ENCODE measurements at regions not wholly inside any gene's neighbourhood (a gene's known extent, or its start where the extent isn't known, plus 50 kb on each side); places are given as distances from the start of the nearest gene placed in this dataset.

GRCh38 chr17:53724726-53725125 is 98.0 kb upstream of the KIF2B start:
- Histone ChIP-seq H3K4me2 (no peak overlapping the region), H3K27ac (no peak overlapping the region), H3K4me3 (no peak overlapping the region), H3K27me3 (ENCODE audit: insufficient read depth, low read depth) (no peaks in the 10 kb centered on the region; the same call in 1 of the 2 replicates), H3K9me2 (ENCODE audit: insufficient read depth) (no peaks in the 10 kb centered on the region), H3K9me3 (ENCODE audit: insufficient read depth, low read depth) (0 out of 2 replicates have a peak, but pooled peaks cover 6% of the 10 kb centered on the region), H3K4me1 (replicated peaks; ENCODE audit: insufficient read depth) (no peaks in the 10 kb centered on the region), H2AFZ (no peak overlapping the region), H3F3A (ENCODE audit: insufficient read depth, low read depth) (no peaks in the 10 kb centered on the region), H3K36me3 (ENCODE audit: low read depth) (no peaks in the 10 kb centered on the region), H3K79me2 (ENCODE audit: low read depth) (no peaks in the 10 kb centered on the region), H4K20me1 (ENCODE audit: insufficient read depth) (no peaks in the 10 kb centered on the region; the same call in 1 of the 2 replicates)
- intact Hi-C loops (cut with micrococcal nuclease; ENCODE audit: unreplicated experiment): no loop called here
- no peak for DNase-seq
- CTCF ChIA-PET: no interaction called here
- no TSS peak for BruUV-seq (replicated peaks)
- POLR2A ChIA-PET (ENCODE audit: unreplicated experiment): no interaction called here
- TF ChIP-seq CTCF (conservative IDR thresholded peaks at IDR 0.05) (no peak), EZH2 (IDR thresholded peaks at IDR 0.05; ENCODE audit: low read depth) (no peak)

- no peaks in the 10 kb centered on the region; the same call in 1 of the 2 replicates for H3K27me3 ChIP-seq (ENCODE audit: insufficient read depth, low read depth)
- H3K4me3 ChIP-seq: no peak overlapping the region
- no peaks in the 10 kb centered on the region for H3F3A ChIP-seq (ENCODE audit: insufficient read depth, low read depth)
- H2AFZ ChIP-seq: no peak overlapping the region
- intact Hi-C loops (cut with micrococcal nuclease; ENCODE audit: unreplicated experiment): no loop called here
- no peaks in the 10 kb centered on the region for H3K36me3 ChIP-seq (ENCODE audit: low read depth)
- no TSS peak for BruUV-seq (replicated peaks)
- no peaks in the 10 kb centered on the region for H3K79me2 ChIP-seq (ENCODE audit: low read depth)
- H4K20me1 ChIP-seq (ENCODE audit: insufficient read depth): no peaks in the 10 kb centered on the region
- no peaks in the 10 kb centered on the region for H3K9me2 ChIP-seq (ENCODE audit: insufficient read depth)
- H3K9me3 ChIP-seq (ENCODE audit: insufficient read depth, low read depth): no peaks in the 10 kb centered on the region
- no peak for DNase-seq
- H3K4me1 ChIP-seq (replicated peaks; ENCODE audit: insufficient read depth): no peaks in the 10 kb centered on the region
- H3K4me2 ChIP-seq: no peak overlapping the region
- ChIA-PET POLR2A (ENCODE audit: unreplicated experiment) (no interaction called here), CTCF (no interaction called here)
- no peak overlapping the region for H3K27ac ChIP-seq
- TF ChIP-seq CTCF (conservative IDR thresholded peaks at IDR 0.05) (no peak), EZH2 (IDR thresholded peaks at IDR 0.05; ENCODE audit: low read depth) (no peak)
These were observed 100.3 kb upstream of the KIF2B start for GRCh38 chr17:53722407-53722806.

- Histone ChIP-seq H3F3A (ENCODE audit: insufficient read depth, low read depth) (no peaks in the 10 kb centered on the region), H3K36me3 (ENCODE audit: low read depth) (no peaks in the 10 kb centered on the region), H3K9me3 (ENCODE audit: insufficient read depth, low read depth) (no peaks in the 10 kb centered on the region), H3K27me3 (ENCODE audit: insufficient read depth, low read depth) (no peaks in the 10 kb centered on the region; the same call in 1 of the 2 replicates), H3K27ac (no peak overlapping the region), H4K20me1 (ENCODE audit: insufficient read depth) (no peaks in the 10 kb centered on the region), H2AFZ (no peak overlapping the region), H3K4me1 (replicated peaks; ENCODE audit: insufficient read depth) (no peaks in the 10 kb centered on the region), H3K4me2 (no peak overlapping the region), H3K79me2 (ENCODE audit: low read depth) (no peaks in the 10 kb centered on the region), H3K4me3 (no peak overlapping the region), H3K9me2 (ENCODE audit: insufficient read depth) (no peaks in the 10 kb centered on the region)
- CTCF ChIA-PET: no interaction called here
- TF ChIP-seq EZH2 (IDR thresholded peaks at IDR 0.05; ENCODE audit: low read depth) (no peak), CTCF (conservative IDR thresholded peaks at IDR 0.05) (no peak)
- intact Hi-C loops (cut with micrococcal nuclease; ENCODE audit: unreplicated experiment): no loop called here
- no peak for DNase-seq
- POLR2A ChIA-PET (ENCODE audit: unreplicated experiment): no interaction called here
- no TSS peak for BruUV-seq (replicated peaks)
These were observed 101.6 kb upstream of the KIF2B start for GRCh38 chr17:53721101-53721500.
